Endodermal cell (in vitro differentiated cells): ENCODE measurements at regions not wholly inside any gene's neighbourhood (a gene's known extent, or its start where the extent isn't known, plus 50 kb on each side); places are given as distances from the start of the nearest gene placed in this dataset.

Experiments used
- DNase-seq: peaks from one replicate; pipeline ENCODE4 v3.0.0-alpha.2; 2017
- H3K27ac ChIP-seq: 2 replicates; pipeline ENCODE4 v1.5.1; 2013; ENCODE audit warnings: mild to moderate bottlenecking, low read depth, low read length, moderate library complexity
- H3K27me3 ChIP-seq: 2 replicates; pipeline ENCODE4 v1.6.1; 2013; ENCODE audit warnings: mild to moderate bottlenecking, low read length, moderate library complexity; ENCODE audit not compliant: insufficient read depth, control insufficient read depth, poor library complexity, severe bottlenecking
- H3K36me3 ChIP-seq: 2 replicates; pipeline ENCODE4 v1.7.0; 2013; ENCODE audit warnings: mild to moderate bottlenecking, low read length, moderate library complexity; ENCODE audit not compliant: control insufficient read depth, insufficient read depth
- H3K4me1 ChIP-seq: one replicate; pipeline ENCODE4 v1.7.0; 2013; ENCODE audit warnings: low read length; ENCODE audit not compliant: control insufficient read depth, insufficient read depth
- H3K4me3 ChIP-seq: 2 replicates; pipeline ENCODE4 v1.5.1; 2013; ENCODE audit warnings: mild to moderate bottlenecking, low read length, moderate library complexity
- H3K9ac ChIP-seq: 2 replicates; pipeline ENCODE4 v1.6.1; 2013; ENCODE audit warnings: mild to moderate bottlenecking, low read length, moderate library complexity; ENCODE audit not compliant: poor library complexity, severe bottlenecking; ENCODE audit errors: extremely low read depth
- H3K9me3 ChIP-seq: 2 replicates; pipeline ENCODE4 v1.6.1; 2013; ENCODE audit warnings: mild to moderate bottlenecking, low read length, moderate library complexity; ENCODE audit not compliant: control insufficient read depth
- H3K27ac Mint-ChIP-seq: 2 replicates; pipeline ENCODE4 v1.8.0; 2020; ENCODE audit warnings: mixed read lengths
- H3K27me3 Mint-ChIP-seq: 2 replicates; pipeline ENCODE4 v1.8.0; 2021; ENCODE audit warnings: mild to moderate bottlenecking, mixed read lengths; ENCODE audit not compliant: insufficient read depth
- H3K36me3 Mint-ChIP-seq: 2 replicates; pipeline ENCODE4 v1.8.0; 2020; ENCODE audit warnings: low read depth, mixed read lengths
- H3K4me1 Mint-ChIP-seq: 2 replicates; pipeline ENCODE4 v1.8.0; 2020; ENCODE audit warnings: mixed read lengths
- H3K4me3 Mint-ChIP-seq: 2 replicates; pipeline ENCODE4 v1.8.0; 2020; ENCODE audit warnings: mild to moderate bottlenecking, moderate library complexity, mixed read lengths
- H3K9me3 Mint-ChIP-seq: 2 replicates; pipeline ENCODE4 v1.8.0; 2020; ENCODE audit warnings: mild to moderate bottlenecking, mixed read lengths
- WGBS, 2 experiments: methylation state at CpG; one replicate each; pipeline versions ENCODE4 v1.1.5 to v1.1.7; 2013; ENCODE audit warnings: missing lambda C conversion rate in 2 of 2, mixed read lengths in 1 of 2; ENCODE audit not compliant: insufficient coverage in 1 of 2, insufficient read length in 1 of 2; 5-methylcytosine and 5-hydroxymethylcytosine counted together
- TF ChIP-seq, protein P1 (sequence below): fragments of 200-600 bp; sonication (generic); conservative IDR thresholded peaks from 2 replicates; pipeline ENCODE4 v1.5.0; 2021; ENCODE audit warnings: antibody characterized with exemption, mild to moderate bottlenecking

DNA sequence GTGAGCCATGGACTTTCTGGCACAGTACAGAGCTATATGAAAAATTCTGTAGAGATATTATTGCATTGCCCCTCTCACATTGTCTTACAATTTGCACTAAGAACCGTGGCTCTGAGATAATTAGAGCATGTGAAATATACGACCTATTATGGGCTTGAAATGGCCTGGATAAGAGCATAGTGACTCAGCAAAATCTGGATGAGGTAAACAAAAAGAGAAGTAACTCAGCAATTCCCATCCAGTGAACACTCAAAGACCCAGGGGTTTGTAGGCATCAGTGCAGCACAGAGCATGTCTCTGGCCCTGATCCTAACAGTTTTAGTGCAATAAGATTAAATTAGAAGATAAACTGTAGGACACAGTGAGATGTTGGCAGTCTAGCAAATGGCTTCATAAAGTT lies 317.2 kb upstream of the MYOCD start:
- Histone ChIP-seq H3K27me3 (no peaks in the 10 kb centered on the region), H3K9me3 (no peaks in the 10 kb centered on the region), H3K9ac (no peak overlapping the region), H3K4me3 (no peak overlapping the region), H3K36me3 (no peaks in the 10 kb centered on the region), H3K27ac (no peak overlapping the region), H3K4me1 (no peaks in the 10 kb centered on the region)
- no peaks in the 10 kb centered on the region for H3K27me3 Mint-ChIP-seq
- H3K27ac Mint-ChIP-seq: no peak overlapping the region
- H3K4me1 Mint-ChIP-seq: no peaks in the 10 kb centered on the region
- H3K9me3 Mint-ChIP-seq: no peaks in the 10 kb centered on the region
- H3K4me3 Mint-ChIP-seq: no peak overlapping the region
- TF ChIP-seq, protein P1, sequence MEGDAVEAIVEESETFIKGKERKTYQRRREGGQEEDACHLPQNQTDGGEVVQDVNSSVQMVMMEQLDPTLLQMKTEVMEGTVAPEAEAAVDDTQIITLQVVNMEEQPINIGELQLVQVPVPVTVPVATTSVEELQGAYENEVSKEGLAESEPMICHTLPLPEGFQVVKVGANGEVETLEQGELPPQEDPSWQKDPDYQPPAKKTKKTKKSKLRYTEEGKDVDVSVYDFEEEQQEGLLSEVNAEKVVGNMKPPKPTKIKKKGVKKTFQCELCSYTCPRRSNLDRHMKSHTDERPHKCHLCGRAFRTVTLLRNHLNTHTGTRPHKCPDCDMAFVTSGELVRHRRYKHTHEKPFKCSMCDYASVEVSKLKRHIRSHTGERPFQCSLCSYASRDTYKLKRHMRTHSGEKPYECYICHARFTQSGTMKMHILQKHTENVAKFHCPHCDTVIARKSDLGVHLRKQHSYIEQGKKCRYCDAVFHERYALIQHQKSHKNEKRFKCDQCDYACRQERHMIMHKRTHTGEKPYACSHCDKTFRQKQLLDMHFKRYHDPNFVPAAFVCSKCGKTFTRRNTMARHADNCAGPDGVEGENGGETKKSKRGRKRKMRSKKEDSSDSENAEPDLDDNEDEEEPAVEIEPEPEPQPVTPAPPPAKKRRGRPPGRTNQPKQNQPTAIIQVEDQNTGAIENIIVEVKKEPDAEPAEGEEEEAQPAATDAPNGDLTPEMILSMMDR: no peak
- 90 to 92% methylated on average over 2 of the region's 2 CpGs for WGBS, 2 experiments
- no peak for DNase-seq
- H3K36me3 Mint-ChIP-seq: no peaks in the 10 kb centered on the region

DNA sequence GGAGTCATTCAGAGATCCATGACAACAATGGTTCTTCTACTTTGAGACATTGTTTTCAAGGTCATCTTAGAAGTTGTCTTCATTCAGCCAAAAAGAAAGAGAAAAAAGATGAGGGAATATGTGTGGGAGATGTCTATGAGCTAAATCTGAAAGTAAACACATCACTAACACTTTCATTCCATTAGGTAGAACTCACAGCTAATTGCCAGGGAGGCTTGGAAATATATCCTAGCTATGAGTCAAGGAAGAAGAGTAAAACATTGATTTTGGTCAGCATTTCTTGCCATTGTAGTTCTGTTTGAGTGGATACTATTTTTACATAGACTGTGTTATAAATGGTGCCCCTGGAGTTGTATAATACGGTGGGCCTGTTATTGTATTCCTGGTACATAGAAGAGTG lies 316.4 kb upstream of the MYOCD start:
- no peaks in the 10 kb centered on the region for H3K27me3 ChIP-seq
- 86 to 96% methylated on average over 1 of the region's 1 CpG for WGBS, 2 experiments
- TF ChIP-seq, protein P1: no peak
- no peaks in the 10 kb centered on the region for H3K9me3 Mint-ChIP-seq
- no peak overlapping the region for H3K9ac ChIP-seq
- H3K4me1 Mint-ChIP-seq: no peaks in the 10 kb centered on the region
- no peak overlapping the region for H3K4me3 ChIP-seq
- H3K4me3 Mint-ChIP-seq: no peak overlapping the region
- H3K27me3 Mint-ChIP-seq: no peaks in the 10 kb centered on the region
- H3K4me1 ChIP-seq: no peaks in the 10 kb centered on the region
- no peaks in the 10 kb centered on the region for H3K36me3 ChIP-seq
- no peaks in the 10 kb centered on the region for H3K9me3 ChIP-seq
- no peak for DNase-seq
- no peaks in the 10 kb centered on the region for H3K36me3 Mint-ChIP-seq
- H3K27ac ChIP-seq: no peak overlapping the region
- no peak overlapping the region for H3K27ac Mint-ChIP-seq

DNA sequence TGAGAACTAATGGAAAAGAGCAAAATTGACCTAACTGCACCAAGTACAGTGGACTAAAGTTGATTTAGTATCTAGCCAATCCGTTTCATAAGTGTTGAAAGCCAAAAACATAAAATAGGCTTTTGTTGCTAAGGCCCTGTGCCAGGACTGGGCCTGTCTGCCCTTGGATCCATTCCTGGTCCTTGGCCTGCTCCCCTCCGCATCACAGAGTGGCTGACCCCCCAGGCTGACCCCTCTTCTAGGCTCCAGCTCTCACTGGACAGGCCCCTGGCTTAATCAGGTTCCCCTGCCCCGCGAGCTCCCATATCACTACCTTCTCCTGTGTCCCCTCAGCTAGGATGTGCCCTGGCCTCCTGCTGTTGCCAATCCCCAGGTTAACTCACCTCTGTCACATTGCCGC lies 313.6 kb upstream of the MYOCD start:
- WGBS, 2 experiments: 96 to 100% methylated on average over 1 to 5 of the region's 5 CpGs
- no peak for DNase-seq
- Histone ChIP-seq H3K27me3 (no peaks in the 10 kb centered on the region), H3K9ac (no peak overlapping the region), H3K36me3 (no peaks in the 10 kb centered on the region), H3K9me3 (no peaks in the 10 kb centered on the region), H3K4me1 (no peaks in the 10 kb centered on the region), H3K27ac (no peak overlapping the region), H3K4me3 (no peak overlapping the region)
- no peaks in the 10 kb centered on the region for H3K9me3 Mint-ChIP-seq
- no peaks in the 10 kb centered on the region for H3K4me1 Mint-ChIP-seq
- no peak overlapping the region for H3K4me3 Mint-ChIP-seq
- no peaks in the 10 kb centered on the region for H3K36me3 Mint-ChIP-seq
- H3K27ac Mint-ChIP-seq: no peak overlapping the region
- TF ChIP-seq, protein P1: no peak
- no peaks in the 10 kb centered on the region for H3K27me3 Mint-ChIP-seq
